Chondrocyte (in vitro differentiated cells): ENCODE measurements at regions not wholly inside any gene's neighbourhood (a gene's known extent, or its start where the extent isn't known, plus 50 kb on each side); places are given as distances from the start of the nearest gene placed in this dataset.

ENCODE experiments used
- DNase-seq: peaks from one replicate; pipeline ENCODE4 v3.0.0; 2021; ENCODE audit warnings: mixed read lengths, low spot score
- H3K27ac Mint-ChIP-seq: one replicate; pipeline ENCODE4 v1.8.0; 2021; ENCODE audit warnings: mild to moderate bottlenecking, moderate library complexity, mixed read lengths; ENCODE audit not compliant: unreplicated experiment
- H3K27me3 Mint-ChIP-seq: 2 replicates; pipeline ENCODE4 v1.8.0; 2021; ENCODE audit warnings: low read depth, mixed read lengths
- H3K36me3 Mint-ChIP-seq: 2 replicates; pipeline ENCODE4 v1.8.0; 2021; ENCODE audit warnings: low read depth, mixed read lengths
- H3K4me1 Mint-ChIP-seq: 2 replicates; pipeline ENCODE4 v1.8.0; 2021; ENCODE audit warnings: low read depth, mild to moderate bottlenecking, mixed read lengths
- H3K4me3 Mint-ChIP-seq: one replicate; pipeline ENCODE4 v1.8.0; 2021; ENCODE audit warnings: mild to moderate bottlenecking, moderate library complexity, mixed read lengths; ENCODE audit not compliant: unreplicated experiment
- H3K9me3 Mint-ChIP-seq: 2 replicates; pipeline ENCODE4 v1.8.0; 2021; ENCODE audit warnings: low read depth, mixed read lengths
- CTCF ChIP-seq: fragments of 200-600 bp; sonication (generic); IDR thresholded peaks from 2 replicates; pipeline ENCODE4 v1.5.0; 2021; ENCODE audit warnings: antibody characterized with exemption, mild to moderate bottlenecking, moderate library complexity

- Mint-ChIP-seq H3K9me3 (no peaks in the 10 kb centered on the region), H3K4me3 (no peak overlapping the region), H3K27me3 (peaks cover 7% of the 10 kb centered on the region), H3K36me3 (no peaks in the 10 kb centered on the region), H3K27ac (no peak overlapping the region), H3K4me1 (no peaks in the 10 kb centered on the region)
- TF ChIP-seq CTCF, result no peak
- no peak for DNase-seq
These were observed 394.1 kb upstream of the SMIM31 start for GRCh38 chr4:164359881-164360280.

GRCh38 chr4:164368894-164369293 lies 385.0 kb upstream of the SMIM31 start:
- Mint-ChIP-seq H3K36me3 (no peaks in the 10 kb centered on the region), H3K27ac (no peak overlapping the region), H3K4me1 (no peaks in the 10 kb centered on the region), H3K9me3 (no peaks in the 10 kb centered on the region), H3K27me3 (peaks cover 5% of the 10 kb centered on the region), H3K4me3 (no peak overlapping the region)
- TF ChIP-seq CTCF, result no peak
- no peak for DNase-seq

GRCh38 chr4:164373021-164373420 lies 380.9 kb upstream of the SMIM31 start:
- H3K9me3 Mint-ChIP-seq, result no peaks in the 10 kb centered on the region
- H3K27me3 Mint-ChIP-seq, result peaks cover 8% of the 10 kb centered on the region
- no peak overlapping the region for H3K4me3 Mint-ChIP-seq
- H3K4me1 Mint-ChIP-seq, result no peaks in the 10 kb centered on the region
- H3K36me3 Mint-ChIP-seq, result no peaks in the 10 kb centered on the region
- TF ChIP-seq CTCF, result no peak
- DNase-seq, result no peak
- H3K27ac Mint-ChIP-seq, result no peak overlapping the region

GRCh38 chr4:164377277-164377676 lies 376.7 kb upstream of the SMIM31 start:
- H3K9me3 Mint-ChIP-seq, result no peaks in the 10 kb centered on the region
- peaks cover 26% of the 10 kb centered on the region for H3K27me3 Mint-ChIP-seq
- TF ChIP-seq CTCF, result no peak
- H3K4me1 Mint-ChIP-seq, result no peaks in the 10 kb centered on the region
- H3K4me3 Mint-ChIP-seq, result no peak overlapping the region
- H3K36me3 Mint-ChIP-seq, result no peaks in the 10 kb centered on the region
- no peak overlapping the region for H3K27ac Mint-ChIP-seq
- no peak for DNase-seq

DNA sequence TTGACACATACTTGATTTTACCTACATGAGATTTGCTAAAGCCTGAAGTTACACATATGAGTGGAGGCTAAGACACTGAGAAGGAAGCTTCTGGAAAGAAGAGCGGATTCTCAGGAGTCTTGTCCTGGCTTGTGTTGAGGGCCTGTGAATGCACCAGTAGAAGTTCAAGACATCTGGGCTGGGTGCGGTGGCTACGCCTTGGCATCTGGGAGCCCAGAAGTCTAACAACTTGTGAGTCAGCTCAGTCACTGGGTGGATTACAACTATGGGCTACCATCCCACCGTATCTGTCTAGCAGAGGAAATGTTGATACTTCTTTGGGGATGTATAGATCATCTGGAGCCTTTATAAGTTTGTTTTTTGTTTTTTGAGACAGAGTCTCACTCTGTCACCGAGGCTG lies 375.6 kb upstream of the SMIM31 start:
- no peak for DNase-seq
- Mint-ChIP-seq H3K27ac (no peak overlapping the region), H3K36me3 (no peaks in the 10 kb centered on the region), H3K27me3 (peaks cover 35% of the 10 kb centered on the region), H3K9me3 (no peaks in the 10 kb centered on the region), H3K4me3 (no peak overlapping the region), H3K4me1 (peaks cover 8% of the 10 kb centered on the region)
- TF ChIP-seq CTCF, result no peak
